ENCODE measurements at regions not wholly inside any gene's neighbourhood (a gene's known extent, or its start where the extent isn't known, plus 50 kb on each side); places are given as distances from the start of the nearest gene placed in this dataset.

DNA sequence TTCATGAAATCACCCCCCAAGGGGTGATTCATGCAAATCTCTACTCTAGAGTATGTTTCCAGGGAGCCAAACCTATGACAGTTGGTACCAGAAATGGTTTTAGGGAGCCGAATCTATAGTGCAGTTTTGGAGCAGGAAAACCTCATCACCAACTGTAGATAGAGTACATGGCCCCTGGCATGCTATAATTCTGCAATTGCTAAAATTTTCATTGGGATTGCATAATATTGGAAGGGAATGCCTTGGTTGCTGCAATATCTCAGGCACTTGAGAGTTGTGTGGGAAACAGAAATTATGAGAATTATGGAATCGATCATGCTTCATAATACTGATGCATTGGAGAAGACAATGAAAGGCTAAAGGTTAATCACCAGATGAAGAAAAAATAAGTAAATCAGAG lies 148.2 kb upstream of the PLPPR1 start:
- WGBS, 2 donors = 82 to 84% methylated on average over 2 of the region's 2 CpGs
- no peak for DNase-seq

DNA sequence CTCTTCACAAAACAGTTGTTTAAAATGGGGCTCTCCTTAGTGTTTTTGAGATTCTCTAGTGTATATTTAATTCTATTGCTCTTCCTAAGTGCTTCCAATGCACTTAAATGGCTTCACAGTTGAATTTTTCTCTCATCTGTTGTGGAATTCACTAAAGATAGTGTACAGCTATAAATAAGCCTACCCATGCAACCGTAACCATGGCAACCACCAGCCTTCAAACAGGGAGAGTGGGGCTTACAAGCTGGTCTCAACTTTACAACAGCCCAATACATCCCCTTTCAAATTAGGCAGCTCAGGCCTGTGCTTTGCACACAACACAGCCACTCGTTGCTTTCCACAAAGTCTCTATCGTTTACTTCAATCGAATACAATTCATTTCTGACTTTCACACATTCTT lies 144.0 kb upstream of the PLPPR1 start:
- H3K36me3 ChIP-seq (ENCODE audit: control insufficient read depth in 4 of 4, insufficient read depth in 4 of 4, low read length in 4 of 4) = no peaks in the 10 kb centered on the region
- H3K4me3 ChIP-seq = no peak overlapping the region
- TF ChIP-seq, protein P1, sequence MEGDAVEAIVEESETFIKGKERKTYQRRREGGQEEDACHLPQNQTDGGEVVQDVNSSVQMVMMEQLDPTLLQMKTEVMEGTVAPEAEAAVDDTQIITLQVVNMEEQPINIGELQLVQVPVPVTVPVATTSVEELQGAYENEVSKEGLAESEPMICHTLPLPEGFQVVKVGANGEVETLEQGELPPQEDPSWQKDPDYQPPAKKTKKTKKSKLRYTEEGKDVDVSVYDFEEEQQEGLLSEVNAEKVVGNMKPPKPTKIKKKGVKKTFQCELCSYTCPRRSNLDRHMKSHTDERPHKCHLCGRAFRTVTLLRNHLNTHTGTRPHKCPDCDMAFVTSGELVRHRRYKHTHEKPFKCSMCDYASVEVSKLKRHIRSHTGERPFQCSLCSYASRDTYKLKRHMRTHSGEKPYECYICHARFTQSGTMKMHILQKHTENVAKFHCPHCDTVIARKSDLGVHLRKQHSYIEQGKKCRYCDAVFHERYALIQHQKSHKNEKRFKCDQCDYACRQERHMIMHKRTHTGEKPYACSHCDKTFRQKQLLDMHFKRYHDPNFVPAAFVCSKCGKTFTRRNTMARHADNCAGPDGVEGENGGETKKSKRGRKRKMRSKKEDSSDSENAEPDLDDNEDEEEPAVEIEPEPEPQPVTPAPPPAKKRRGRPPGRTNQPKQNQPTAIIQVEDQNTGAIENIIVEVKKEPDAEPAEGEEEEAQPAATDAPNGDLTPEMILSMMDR (IDR thresholded peaks at IDR 0.05; ENCODE audit: control extremely low read depth, extremely low read depth) = no peak
- H3K27me3 ChIP-seq (ENCODE audit: control insufficient read depth in 3 of 3, insufficient read depth in 3 of 3, low read length in 2 of 3) = no peaks in the 10 kb centered on the region
- no peaks in the 10 kb centered on the region for H3K9me3 ChIP-seq (ENCODE audit: control insufficient read depth in 4 of 4, insufficient read depth in 3 of 4, low read length in 3 of 4)
- 77 to 84% methylated on average over 4 of the region's 4 CpGs for whole genome bisulfite sequencing, 2 donors
- no peak overlapping the region for H3K27ac ChIP-seq (ENCODE audit: low read depth in 1 of 2, low read length in 1 of 2)
- H3K4me1 ChIP-seq (ENCODE audit: control insufficient read depth in 5 of 5, insufficient read depth in 5 of 5, low read length in 5 of 5) = no peaks in the 10 kb centered on the region
- peak in 1 of 3 donors; percentile 11 for DNase-seq
- ATAC-seq (ENCODE audit: insufficient read depth, low FRiP score) = no peak
- H3K9ac ChIP-seq (ENCODE audit: insufficient read depth in 1 of 2, low read length in 2 of 2) = no peak overlapping the region

More for the DNA sequence above, 148.2 kb upstream of the PLPPR1 start:
- no peaks in the 10 kb centered on the region for H3K4me1 ChIP-seq (ENCODE audit: control insufficient read depth in 5 of 5, insufficient read depth in 5 of 5, low read length in 5 of 5)
- ATAC-seq (ENCODE audit: insufficient read depth, low FRiP score) = no peak
- H3K9me3 ChIP-seq (ENCODE audit: control insufficient read depth in 4 of 4, insufficient read depth in 3 of 4, low read length in 3 of 4) = no peaks in the 10 kb centered on the region
- H3K27me3 ChIP-seq (ENCODE audit: control insufficient read depth in 3 of 3, insufficient read depth in 3 of 3, low read length in 2 of 3) = no peaks in the 10 kb centered on the region
- TF ChIP-seq, protein P1 (IDR thresholded peaks at IDR 0.05; ENCODE audit: control extremely low read depth, extremely low read depth) = no peak
- no peaks in the 10 kb centered on the region for H3K36me3 ChIP-seq (ENCODE audit: control insufficient read depth in 4 of 4, insufficient read depth in 4 of 4, low read length in 4 of 4)
- H3K27ac ChIP-seq (ENCODE audit: low read depth in 1 of 2, low read length in 1 of 2) = no peak overlapping the region
- H3K9ac ChIP-seq (ENCODE audit: insufficient read depth in 1 of 2, low read length in 2 of 2) = no peak overlapping the region
- no peak overlapping the region for H3K4me3 ChIP-seq

DNA sequence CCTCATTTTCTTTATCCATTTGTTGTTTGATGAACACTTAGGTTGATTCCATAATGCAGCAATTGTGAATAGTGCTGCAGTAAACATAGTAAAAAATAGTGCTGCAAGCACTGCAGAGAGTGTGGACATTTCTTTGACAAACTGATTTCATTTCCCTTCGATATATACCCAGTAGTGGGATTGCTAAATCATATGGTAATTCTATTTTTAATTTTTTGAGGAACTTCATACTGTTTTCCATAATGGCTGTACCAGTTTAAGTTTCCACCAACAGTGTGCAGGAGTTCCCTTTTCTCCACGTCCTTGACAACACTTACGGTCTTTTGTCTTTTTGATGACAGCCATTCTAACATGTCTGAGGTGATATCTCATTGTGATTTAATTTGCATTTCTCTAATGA lies 138.2 kb upstream of the PLPPR1 start:
- ATAC-seq (ENCODE audit: insufficient read depth, low FRiP score) (no peak), DNase-seq (no peak)
- WGBS, 2 donors = 44 to 63% methylated on average over 3 of the region's 3 CpGs
- H3K9ac ChIP-seq (ENCODE audit: insufficient read depth in 1 of 2, low read length in 2 of 2) = no peak overlapping the region
- TF ChIP-seq, protein P1 (IDR thresholded peaks at IDR 0.05; ENCODE audit: control extremely low read depth, extremely low read depth) = no peak
- no peaks in the 10 kb centered on the region for H3K36me3 ChIP-seq (ENCODE audit: control insufficient read depth in 4 of 4, insufficient read depth in 4 of 4, low read length in 4 of 4)
- H3K4me3 ChIP-seq = no peak overlapping the region
- H3K4me1 ChIP-seq (ENCODE audit: control insufficient read depth in 5 of 5, insufficient read depth in 5 of 5, low read length in 5 of 5) = no peaks in the 10 kb centered on the region
- H3K9me3 ChIP-seq (ENCODE audit: control insufficient read depth in 4 of 4, insufficient read depth in 3 of 4, low read length in 3 of 4) = no peaks in the 10 kb centered on the region
- H3K27me3 ChIP-seq (ENCODE audit: control insufficient read depth in 3 of 3, insufficient read depth in 3 of 3, low read length in 2 of 3) = no peaks in the 10 kb centered on the region
- no peak overlapping the region for H3K27ac ChIP-seq (ENCODE audit: low read depth in 1 of 2, low read length in 1 of 2)

DNA sequence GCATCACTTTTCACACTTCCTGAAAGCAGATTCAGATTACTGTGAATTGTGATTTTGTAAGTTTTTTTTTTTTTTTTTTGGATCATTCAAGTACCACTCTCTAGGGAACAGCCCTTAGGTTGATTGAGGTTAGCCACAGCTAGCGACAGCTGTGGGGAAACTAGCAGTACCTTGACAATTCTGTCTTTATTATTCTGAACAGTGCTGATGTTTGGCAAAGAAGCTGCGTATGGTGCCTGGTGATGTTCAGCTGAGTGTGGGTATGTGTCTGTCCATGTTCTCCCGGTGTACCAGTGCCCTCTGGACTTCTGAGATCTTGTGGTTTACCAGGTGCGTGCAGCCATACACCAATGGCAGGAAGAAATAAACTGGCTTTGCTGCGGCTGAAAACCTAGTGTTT lies 117.3 kb upstream of the PLPPR1 start:
- H3K36me3 ChIP-seq (ENCODE audit: control insufficient read depth in 4 of 4, insufficient read depth in 4 of 4, low read length in 4 of 4) = no peaks in the 10 kb centered on the region
- H3K27me3 ChIP-seq (ENCODE audit: control insufficient read depth in 3 of 3, insufficient read depth in 3 of 3, low read length in 2 of 3) = no peaks in the 10 kb centered on the region
- TF ChIP-seq, protein P1 (IDR thresholded peaks at IDR 0.05; ENCODE audit: control extremely low read depth, extremely low read depth) = no peak
- ATAC-seq (ENCODE audit: insufficient read depth, low FRiP score) (no peak), DNase-seq (no peak)
- no peaks in the 10 kb centered on the region for H3K9me3 ChIP-seq (ENCODE audit: control insufficient read depth in 4 of 4, insufficient read depth in 3 of 4, low read length in 3 of 4)
- H3K9ac ChIP-seq (ENCODE audit: insufficient read depth in 1 of 2, low read length in 2 of 2) = no peak overlapping the region
- H3K27ac ChIP-seq (ENCODE audit: low read depth in 1 of 2, low read length in 1 of 2) = no peak overlapping the region
- no peak overlapping the region for H3K4me3 ChIP-seq
- peaks cover 0 to 1% (median 0%) of the 10 kb centered on the region in 5 donors for H3K4me1 ChIP-seq (ENCODE audit: control insufficient read depth in 5 of 5, insufficient read depth in 5 of 5, low read length in 5 of 5)
- 64 to 80% methylated on average over 5 of the region's 5 CpGs for WGBS, 2 donors
